SK-N-SH treated with all-trans-retinoic acid at 6 μM for 48 hours (cell line): ENCODE measurements at regions not wholly inside any gene's neighbourhood (a gene's known extent, or its start where the extent isn't known, plus 50 kb on each side); places are given as distances from the start of the nearest gene placed in this dataset.

Source experiments
- ATAC-seq: fragments of 200-7000 bp; cut with Tn5 transposase; 3 replicates; pipeline ENCODE4 v1.9.1; 2020; ENCODE audit warnings: mild to moderate bottlenecking, moderate library complexity
- ARNTL ChIP-seq: fragments of 450-650 bp; formaldehyde crosslinking; IDR thresholded peaks from 2 replicates; pipeline ENCODE4 v1.5.0; 2020; ENCODE audit warnings: low read depth, mild to moderate bottlenecking, moderate library complexity, borderline replicate concordance
- BACH2 ChIP-seq: fragments of 250-450 bp; sonication (Bioruptor Pico); IDR thresholded peaks from 2 replicates; pipeline ENCODE4 v1.9.0; 2021; ENCODE audit warnings: mild to moderate bottlenecking, borderline replicate concordance
- CSDC2 ChIP-seq: fragments of 250-450 bp; sonication (Bioruptor Pico); IDR thresholded peaks from 2 replicates; pipeline ENCODE4 v1.5.0; 2020; ENCODE audit warnings: mild to moderate bottlenecking, moderate library complexity
- CSRNP3 ChIP-seq: fragments of 250-450 bp; sonication (Bioruptor Pico); IDR thresholded peaks from 2 replicates; pipeline ENCODE4 v1.5.1; 2021; ENCODE audit warnings: mild to moderate bottlenecking, moderate library complexity
- ESRRG ChIP-seq: fragments of 250-450 bp; sonication (Bioruptor Pico); IDR thresholded peaks from 2 replicates; pipeline ENCODE4 v1.6.1; 2021; ENCODE audit warnings: mild to moderate bottlenecking
- GLIS3 ChIP-seq: fragments of 250-450 bp; sonication (Bioruptor Pico); IDR thresholded peaks from 2 replicates; pipeline ENCODE4 v1.5.0; 2020; ENCODE audit warnings: mild to moderate bottlenecking, moderate library complexity
- ISL1 ChIP-seq: fragments of 250-450 bp; sonication (Bioruptor Pico); IDR thresholded peaks from 2 replicates; pipeline ENCODE4 v2.1.2; 2022; ENCODE audit warnings: mild to moderate bottlenecking, moderate library complexity
- OSR1 ChIP-seq: fragments of 250-450 bp; sonication (Bioruptor Pico); IDR thresholded peaks from 2 replicates; pipeline ENCODE4 v1.8.0; 2022; ENCODE audit warnings: moderate library complexity, mild to moderate bottlenecking, inconsistent platforms
- PATZ1 ChIP-seq: fragments of 250-450 bp; sonication (Bioruptor Pico); IDR thresholded peaks from 2 replicates; pipeline ENCODE4 v1.8.0; 2020; ENCODE audit warnings: mild to moderate bottlenecking, moderate library complexity, borderline replicate concordance
- POU6F1 ChIP-seq: fragments of 250-450 bp; sonication (Bioruptor Pico); IDR thresholded peaks from 2 replicates; pipeline ENCODE4 v1.8.0; 2021; ENCODE audit warnings: low read depth, mild to moderate bottlenecking, moderate library complexity, borderline replicate concordance
- RARB ChIP-seq: fragments of 250-450 bp; sonication (Bioruptor Pico); IDR thresholded peaks from 2 replicates; pipeline ENCODE4 v1.8.0; 2021; ENCODE audit warnings: mild to moderate bottlenecking, moderate library complexity
- SNAI2 ChIP-seq: fragments of 250-450 bp; sonication (Bioruptor Pico); IDR thresholded peaks from 2 replicates; pipeline ENCODE4 v1.5.0; 2020; ENCODE audit warnings: mild to moderate bottlenecking, moderate library complexity
- TCF4 ChIP-seq: fragments of 250-450 bp; sonication (Bioruptor Pico); IDR thresholded peaks from 2 replicates; pipeline ENCODE4 v1.8.0; 2021; ENCODE audit warnings: mild to moderate bottlenecking, moderate library complexity, borderline replicate concordance
- TOX ChIP-seq: fragments of 250-450 bp; sonication (Bioruptor Pico); IDR thresholded peaks from 2 replicates; pipeline ENCODE4 v1.8.0; 2021; ENCODE audit warnings: mild to moderate bottlenecking, moderate library complexity, borderline replicate concordance
- ZC3H10 ChIP-seq: fragments of 250-450 bp; sonication (Bioruptor Pico); IDR thresholded peaks from 2 replicates; pipeline ENCODE4 v1.5.1; 2021; ENCODE audit warnings: mild to moderate bottlenecking, moderate library complexity
- ZFP3 ChIP-seq: fragments of 250-450 bp; sonication (Bioruptor Pico); IDR thresholded peaks from 2 replicates; pipeline ENCODE4 v1.5.0; 2020; ENCODE audit warnings: mild to moderate bottlenecking, moderate library complexity
- ZNF565 ChIP-seq: fragments of 450-650 bp; formaldehyde crosslinking; conservative IDR thresholded peaks from 2 replicates; pipeline ENCODE4 v1.5.0; 2020; ENCODE audit warnings: low read depth, mild to moderate bottlenecking, moderate library complexity
- ZNF70 ChIP-seq: fragments of 450-650 bp; formaldehyde crosslinking; IDR thresholded peaks from 2 replicates; pipeline ENCODE4 v1.5.0; 2020; ENCODE audit warnings: mild to moderate bottlenecking, moderate library complexity
- ZNF8 ChIP-seq: fragments of 450-650 bp; formaldehyde crosslinking; IDR thresholded peaks from 2 replicates; pipeline ENCODE4 v1.5.0; 2020; ENCODE audit warnings: mild to moderate bottlenecking, moderate library complexity
- TF ChIP-seq, protein P1 (sequence below): fragments of 250-450 bp; sonication (Bioruptor Pico); IDR thresholded peaks from 2 replicates; pipeline ENCODE4 v1.5.1; 2020; ENCODE audit warnings: low read depth, mild to moderate bottlenecking, moderate library complexity
- TF ChIP-seq, protein P2 (sequence below): fragments of 250-450 bp; sonication (Bioruptor Pico); IDR thresholded peaks from 2 replicates; pipeline ENCODE4 v1.5.0; 2020; ENCODE audit warnings: mild to moderate bottlenecking, moderate library complexity

DNA sequence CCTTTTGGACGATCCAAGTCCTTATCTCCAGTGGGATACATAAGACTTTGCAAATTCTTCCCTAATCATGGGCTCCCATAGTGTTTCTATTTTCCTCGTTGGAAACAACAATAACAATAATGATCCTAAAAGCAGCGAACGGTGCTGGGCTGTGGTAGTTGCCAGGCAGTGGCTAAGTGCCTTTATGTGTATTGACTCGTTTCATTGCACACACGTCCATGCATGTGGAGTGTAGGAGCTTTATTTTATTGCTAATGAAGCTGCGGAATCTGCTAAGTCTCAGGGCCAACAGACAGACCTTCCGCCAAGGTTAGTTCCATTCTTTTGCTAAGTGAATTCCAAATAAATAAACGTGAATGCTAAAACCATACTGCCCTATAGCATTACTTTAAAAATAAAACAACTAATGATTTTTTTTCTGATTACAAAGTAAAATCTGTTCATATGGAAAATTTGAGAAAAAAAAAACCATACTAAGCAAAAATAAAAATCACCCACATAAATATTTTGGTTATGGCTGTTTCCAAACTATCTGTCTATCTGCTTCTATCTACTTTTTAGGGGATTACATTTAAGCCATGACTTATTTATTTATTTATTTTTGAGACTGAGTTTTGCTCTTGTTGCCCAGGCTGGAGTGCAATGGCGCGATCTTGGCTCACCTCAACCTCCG is 297.9 kb downstream of the BMP7 start:
- no peak for TF ChIP-seq ISL1 (CRISPR knock-in tag)
- no peak for TF ChIP-seq CSDC2 (CRISPR knock-in tag)
- TF ChIP-seq TOX (CRISPR knock-in tag), result no peak
- TF ChIP-seq GLIS3 (CRISPR knock-in tag), result no peak
- TF ChIP-seq ZC3H10 (CRISPR knock-in tag), result no peak
- no peak for TF ChIP-seq CSRNP3 (CRISPR knock-in tag)
- TF ChIP-seq ZNF565 (CRISPR knock-in tag), result no peak
- no peak for TF ChIP-seq TCF4
- no peak for TF ChIP-seq BACH2 (CRISPR knock-in tag)
- no peak for TF ChIP-seq ZNF70 (CRISPR knock-in tag)
- TF ChIP-seq SNAI2 (CRISPR knock-in tag), result no peak
- TF ChIP-seq POU6F1, result no peak
- no peak for TF ChIP-seq OSR1 (CRISPR knock-in tag)
- TF ChIP-seq ZFP3 (CRISPR knock-in tag), result no peak
- ATAC-seq, result no peak

DNA sequence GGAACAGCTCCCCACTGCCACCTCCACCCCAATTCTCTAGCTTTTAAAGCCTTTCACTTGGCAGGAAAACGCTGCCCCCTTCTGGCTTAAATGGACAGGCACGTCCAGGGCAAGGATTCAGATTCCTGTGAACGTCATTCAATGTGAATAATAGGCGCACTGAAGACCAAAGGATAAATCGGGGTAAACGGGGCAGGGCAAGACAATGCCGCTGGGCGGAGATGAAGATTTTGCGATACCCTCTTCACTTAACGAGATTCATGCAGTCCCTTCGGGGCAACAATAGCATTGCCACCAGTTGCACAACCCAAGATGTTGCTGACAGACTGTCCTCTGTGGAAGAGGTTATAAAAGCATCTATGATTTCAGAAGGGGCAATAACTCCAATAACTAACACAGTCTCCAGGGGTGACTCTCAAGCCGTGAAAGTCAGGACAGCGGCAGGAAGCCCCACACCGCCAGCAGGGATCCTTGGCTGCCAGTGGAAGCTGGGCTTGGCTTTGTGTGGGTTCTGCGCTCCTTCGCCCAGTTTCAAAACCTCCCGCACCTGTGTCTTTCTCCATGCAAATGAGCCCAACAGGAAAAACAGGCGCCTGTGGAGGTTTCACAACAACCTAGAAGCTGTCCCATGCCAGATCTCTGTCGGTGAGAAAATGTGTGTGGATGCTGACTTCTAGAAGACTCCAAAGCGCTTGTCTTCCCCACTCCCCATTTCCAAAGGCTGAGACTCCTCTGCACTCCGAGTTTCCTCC is 291.8 kb downstream of the BMP7 start:
- ATAC-seq, result peak; percentile 61; the same call in 2 of the 3 replicates
- TF ChIP-seq ZNF565 (CRISPR knock-in tag) (no peak), POU6F1 (no peak), SNAI2 (CRISPR knock-in tag) (no peak), RARB (CRISPR knock-in tag) (no peak), ZFP3 (CRISPR knock-in tag) (no peak), PATZ1 (CRISPR knock-in tag) (no peak), BACH2 (CRISPR knock-in tag) (no peak), ZNF8 (CRISPR knock-in tag) (no peak), TOX (CRISPR knock-in tag) (no peak)

GRCh38 chr20:56975838-56976237 is 290.6 kb downstream of the BMP7 start:
- ATAC-seq, result no peak
- TF ChIP-seq, protein P1, sequence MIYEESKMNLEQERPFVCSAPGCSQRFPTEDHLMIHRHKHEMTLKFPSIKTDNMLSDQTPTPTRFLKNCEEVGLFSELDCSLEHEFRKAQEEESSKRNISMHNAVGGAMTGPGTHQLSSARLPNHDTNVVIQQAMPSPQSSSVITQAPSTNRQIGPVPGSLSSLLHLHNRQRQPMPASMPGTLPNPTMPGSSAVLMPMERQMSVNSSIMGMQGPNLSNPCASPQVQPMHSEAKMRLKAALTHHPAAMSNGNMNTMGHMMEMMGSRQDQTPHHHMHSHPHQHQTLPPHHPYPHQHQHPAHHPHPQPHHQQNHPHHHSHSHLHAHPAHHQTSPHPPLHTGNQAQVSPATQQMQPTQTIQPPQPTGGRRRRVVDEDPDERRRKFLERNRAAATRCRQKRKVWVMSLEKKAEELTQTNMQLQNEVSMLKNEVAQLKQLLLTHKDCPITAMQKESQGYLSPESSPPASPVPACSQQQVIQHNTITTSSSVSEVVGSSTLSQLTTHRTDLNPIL (CRISPR knock-in tag), result no peak
- TF ChIP-seq ARNTL (CRISPR knock-in tag) (no peak), CSDC2 (CRISPR knock-in tag) (no peak), ZFP3 (CRISPR knock-in tag) (no peak), BACH2 (CRISPR knock-in tag) (no peak), OSR1 (CRISPR knock-in tag) (no peak), ISL1 (CRISPR knock-in tag) (no peak), CSRNP3 (CRISPR knock-in tag) (no peak), TOX (CRISPR knock-in tag) (no peak), ZNF565 (CRISPR knock-in tag) (no peak), ESRRG (CRISPR knock-in tag) (no peak), RARB (CRISPR knock-in tag) (no peak)
- TF ChIP-seq, protein P2, sequence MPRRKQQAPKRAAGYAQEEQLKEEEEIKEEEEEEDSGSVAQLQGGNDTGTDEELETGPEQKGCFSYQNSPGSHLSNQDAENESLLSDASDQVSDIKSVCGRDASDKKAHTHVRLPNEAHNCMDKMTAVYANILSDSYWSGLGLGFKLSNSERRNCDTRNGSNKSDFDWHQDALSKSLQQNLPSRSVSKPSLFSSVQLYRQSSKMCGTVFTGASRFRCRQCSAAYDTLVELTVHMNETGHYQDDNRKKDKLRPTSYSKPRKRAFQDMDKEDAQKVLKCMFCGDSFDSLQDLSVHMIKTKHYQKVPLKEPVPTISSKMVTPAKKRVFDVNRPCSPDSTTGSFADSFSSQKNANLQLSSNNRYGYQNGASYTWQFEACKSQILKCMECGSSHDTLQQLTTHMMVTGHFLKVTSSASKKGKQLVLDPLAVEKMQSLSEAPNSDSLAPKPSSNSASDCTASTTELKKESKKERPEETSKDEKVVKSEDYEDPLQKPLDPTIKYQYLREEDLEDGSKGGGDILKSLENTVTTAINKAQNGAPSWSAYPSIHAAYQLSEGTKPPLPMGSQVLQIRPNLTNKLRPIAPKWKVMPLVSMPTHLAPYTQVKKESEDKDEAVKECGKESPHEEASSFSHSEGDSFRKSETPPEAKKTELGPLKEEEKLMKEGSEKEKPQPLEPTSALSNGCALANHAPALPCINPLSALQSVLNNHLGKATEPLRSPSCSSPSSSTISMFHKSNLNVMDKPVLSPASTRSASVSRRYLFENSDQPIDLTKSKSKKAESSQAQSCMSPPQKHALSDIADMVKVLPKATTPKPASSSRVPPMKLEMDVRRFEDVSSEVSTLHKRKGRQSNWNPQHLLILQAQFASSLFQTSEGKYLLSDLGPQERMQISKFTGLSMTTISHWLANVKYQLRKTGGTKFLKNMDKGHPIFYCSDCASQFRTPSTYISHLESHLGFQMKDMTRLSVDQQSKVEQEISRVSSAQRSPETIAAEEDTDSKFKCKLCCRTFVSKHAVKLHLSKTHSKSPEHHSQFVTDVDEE (CRISPR knock-in tag), result no peak
